Right atrium auricular region (tissue), 2 donors: ENCODE measurements at regions not wholly inside any gene's neighbourhood (a gene's known extent, or its start where the extent isn't known, plus 50 kb on each side); places are given as distances from the start of the nearest gene placed in this dataset.

Experiments
- DNase-seq: peaks from one replicate; pipeline ENCODE4 v3.0.0-alpha.2; 2019; ENCODE audit warnings: low spot score
- H3K27ac ChIP-seq, 2 donors: fragments of 200-600 bp; sonication (generic); 1 replicate in 1 of 2; 2 replicates in 1 of 2; pipeline ENCODE4 v1.5.1; 2016 to 2019
- H3K27me3 ChIP-seq, 2 donors: fragments of 200-600 bp; sonication (generic); one replicate each; pipeline versions ENCODE4 v1.5.1 to v1.6.0; 2017 to 2019
- H3K36me3 ChIP-seq: fragments of 200-600 bp; sonication (generic); one replicate; pipeline ENCODE4 v1.5.1; 2016
- H3K4me1 ChIP-seq, 2 donors: fragments of 200-600 bp; sonication (generic); one replicate each; pipeline versions ENCODE4 v1.5.1 to v1.6.0; 2017 to 2019
- H3K4me3 ChIP-seq, 2 donors: fragments of 200-600 bp; sonication (generic); 1 replicate in 1 of 2; 2 replicates in 1 of 2; pipeline ENCODE4 v1.5.1; 2017 to 2019; ENCODE audit warnings: mild to moderate bottlenecking in 1 of 2, moderate library complexity in 1 of 2
- H3K9me3 ChIP-seq, 2 donors: fragments of 200-600 bp; sonication (generic); one replicate each; pipeline ENCODE4 v1.5.1; 2019
- CTCF ChIP-seq, 2 donors: fragments of 200-600 bp; sonication (generic); IDR thresholded peaks; one replicate each; pipeline ENCODE4 v1.5.1; 2019; ENCODE audit warnings: antibody characterized with exemption in 2 of 2

GRCh38 chr13:71339736-71340135, 527.3 kb downstream of the DACH1 start:
- Histone ChIP-seq H3K27me3 (no peaks in the 10 kb centered on the region), H3K4me1 (no peaks in the 10 kb centered on the region), H3K27ac (no peak overlapping the region), H3K4me3 (no peak overlapping the region), H3K36me3 (no peaks in the 10 kb centered on the region), H3K9me3 (no peaks in the 10 kb centered on the region)
- TF ChIP-seq CTCF (IDR thresholded peaks at IDR 0.05): no peak
- no peak for DNase-seq

- Histone ChIP-seq H3K36me3 (no peaks in the 10 kb centered on the region), H3K27me3 (no peaks in the 10 kb centered on the region), H3K27ac (no peak overlapping the region), H3K4me3 (no peak overlapping the region), H3K9me3 (no peaks in the 10 kb centered on the region), H3K4me1 (no peaks in the 10 kb centered on the region)
- no peak for TF ChIP-seq CTCF (IDR thresholded peaks at IDR 0.05)
- DNase-seq: no peak
These were observed 528.0 kb downstream of the DACH1 start for GRCh38 chr13:71339005-71339404.

- no peaks in the 10 kb centered on the region for H3K4me1 ChIP-seq
- no peak overlapping the region for H3K27ac ChIP-seq
- no peaks in the 10 kb centered on the region for H3K27me3 ChIP-seq
- DNase-seq: no peak
- TF ChIP-seq CTCF (IDR thresholded peaks at IDR 0.05): no peak
- H3K36me3 ChIP-seq: no peaks in the 10 kb centered on the region
- no peak overlapping the region for H3K4me3 ChIP-seq
- H3K9me3 ChIP-seq: no peaks in the 10 kb centered on the region
These were observed 528.9 kb downstream of the DACH1 start for GRCh38 chr13:71338070-71338469.

- Histone ChIP-seq H3K9me3 (no peaks in the 10 kb centered on the region), H3K4me3 (no peak overlapping the region), H3K27me3 (no peaks in the 10 kb centered on the region), H3K36me3 (no peaks in the 10 kb centered on the region), H3K4me1 (no peaks in the 10 kb centered on the region), H3K27ac (no peak overlapping the region)
- no peak for TF ChIP-seq CTCF (IDR thresholded peaks at IDR 0.05)
- DNase-seq: no peak
These were observed 539.7 kb downstream of the DACH1 start for GRCh38 chr13:71327266-71327665.

- Histone ChIP-seq H3K4me1 (no peaks in the 10 kb centered on the region), H3K27ac (no peak overlapping the region), H3K27me3 (no peaks in the 10 kb centered on the region), H3K36me3 (no peaks in the 10 kb centered on the region), H3K4me3 (no peak overlapping the region), H3K9me3 (peaks cover 2 to 3% of the 10 kb centered on the region in 2 donors)
- no peak for TF ChIP-seq CTCF (IDR thresholded peaks at IDR 0.05)
- DNase-seq: no peak
These were observed 541.4 kb downstream of the DACH1 start for GRCh38 chr13:71325556-71325955.

GRCh38 chr13:71323266-71323665, 543.7 kb downstream of the DACH1 start:
- Histone ChIP-seq H3K27me3 (no peaks in the 10 kb centered on the region), H3K36me3 (no peaks in the 10 kb centered on the region), H3K4me1 (no peaks in the 10 kb centered on the region), H3K27ac (no peak overlapping the region), H3K9me3 (peaks cover 3 to 13% of the 10 kb centered on the region in 2 donors), H3K4me3 (no peak overlapping the region)
- no peak for TF ChIP-seq CTCF (IDR thresholded peaks at IDR 0.05)
- no peak for DNase-seq
